GM23338 (cell line): ENCODE measurements at regions not wholly inside any gene's neighbourhood (a gene's known extent, or its start where the extent isn't known, plus 50 kb on each side); places are given as distances from the start of the nearest gene placed in this dataset.

Experiments used
- ATAC-seq: fragments of 200-7000 bp; cut with Tn5 transposase; 3 replicates; pipeline ENCODE4 v1.9.1; 2020
- DNase-seq: peaks from one replicate; pipeline ENCODE4 v3.0.0-alpha.2; 2015; ENCODE audit warnings: low spot score
- H2AFZ ChIP-seq: fragments of 200-600 bp; sonication (generic); 2 replicates; pipeline ENCODE4 v1.8.0; 2016; ENCODE audit warnings: antibody characterized with exemption, mild to moderate bottlenecking, moderate library complexity
- H3F3A ChIP-seq: fragments of 200-600 bp; sonication (generic); replicated peaks from 2 replicates; pipeline ENCODE4 v1.8.0; 2017; ENCODE audit warnings: antibody characterized with exemption, mixed run types, low read depth
- H3K27ac ChIP-seq: fragments of 200-600 bp; sonication (generic); 2 replicates; pipeline ENCODE4 v1.6.1; 2016; ENCODE audit warnings: low read depth
- H3K27me3 ChIP-seq: fragments of 200-600 bp; sonication (generic); 2 replicates; pipeline ENCODE4 v1.8.0; 2016; ENCODE audit warnings: mild to moderate bottlenecking, mixed run types, moderate library complexity; ENCODE audit not compliant: insufficient read depth
- H3K36me3 ChIP-seq: fragments of 200-600 bp; sonication (generic); 2 replicates; pipeline ENCODE4 v1.8.0; 2016; ENCODE audit warnings: mild to moderate bottlenecking; ENCODE audit not compliant: insufficient read depth
- H3K4me1 ChIP-seq: fragments of 200-600 bp; sonication (generic); 2 replicates; pipeline ENCODE4 v1.8.0; 2016; ENCODE audit warnings: mild to moderate bottlenecking, moderate library complexity; ENCODE audit not compliant: insufficient read depth
- H3K4me2 ChIP-seq: fragments of 200-600 bp; sonication (generic); 2 replicates; pipeline ENCODE4 v1.7.1; 2017; ENCODE audit warnings: mixed run types
- H3K4me3 ChIP-seq: fragments of 200-600 bp; sonication (generic); 2 replicates; pipeline ENCODE4 v1.6.1; 2016; ENCODE audit warnings: mixed run types
- H3K79me2 ChIP-seq: fragments of 200-600 bp; sonication (generic); replicated peaks from 2 replicates; pipeline ENCODE4 v1.8.0; 2017; ENCODE audit warnings: mild to moderate bottlenecking; ENCODE audit not compliant: insufficient read depth
- H3K9me2 ChIP-seq: fragments of 200-600 bp; sonication (generic); 2 replicates; pipeline ENCODE4 v1.8.0; 2017; ENCODE audit not compliant: insufficient read depth
- H4K20me1 ChIP-seq: fragments of 200-600 bp; sonication (generic); replicated peaks from 2 replicates; pipeline ENCODE4 v1.8.0; 2017; ENCODE audit warnings: mild to moderate bottlenecking; ENCODE audit not compliant: insufficient read depth
- H3K27ac Mint-ChIP-seq: 2 replicates; pipeline ENCODE4 v1.8.0; 2020; ENCODE audit warnings: inconsistent platforms, mild to moderate bottlenecking, moderate library complexity, mixed read lengths
- H3K27me3 Mint-ChIP-seq: 3 replicates; pipeline ENCODE4 v1.8.0; 2022; ENCODE audit warnings: low read depth, mild to moderate bottlenecking, moderate library complexity, mixed read lengths, inconsistent platforms; ENCODE audit not compliant: insufficient read depth, poor library complexity
- H3K36me3 Mint-ChIP-seq: 3 replicates; pipeline ENCODE4 v1.8.0; 2021; ENCODE audit warnings: low read depth, mild to moderate bottlenecking, inconsistent platforms, moderate library complexity, mixed read lengths
- H3K4me1 Mint-ChIP-seq: 3 replicates; pipeline ENCODE4 v1.8.0; 2020; ENCODE audit warnings: mild to moderate bottlenecking, inconsistent platforms, mixed read lengths
- H3K4me3 Mint-ChIP-seq: 3 replicates; pipeline ENCODE4 v1.8.0; 2021; ENCODE audit warnings: moderate library complexity, mild to moderate bottlenecking, inconsistent platforms, mixed read lengths
- H3K9me3 Mint-ChIP-seq: 3 replicates; pipeline ENCODE4 v1.8.0; 2020; ENCODE audit warnings: moderate library complexity, mild to moderate bottlenecking, inconsistent platforms, mixed read lengths
- CREB1 ChIP-seq: fragments of 250-450 bp; sonication (Bioruptor Pico); IDR thresholded peaks from 2 replicates; pipeline ENCODE4 v1.5.0; 2020; ENCODE audit warnings: low read depth, mild to moderate bottlenecking, moderate library complexity
- EZH2 ChIP-seq: fragments of 200-600 bp; sonication (generic); IDR thresholded peaks from one replicate; pipeline ENCODE4 v1.8.0; 2017; ENCODE audit warnings: antibody characterized with exemption, mild to moderate bottlenecking, low read depth; ENCODE audit not compliant: unreplicated experiment
- EZH2phosphoT487 ChIP-seq: fragments of 200-600 bp; sonication (generic); IDR thresholded peaks from one replicate; pipeline ENCODE4 v1.8.1; 2018; ENCODE audit warnings: antibody characterized with exemption; ENCODE audit not compliant: unreplicated experiment
- JUNB ChIP-seq: IDR thresholded peaks from one replicate; pipeline ENCODE4 v1.6.1; 2016; ENCODE audit warnings: antibody characterized with exemption; ENCODE audit not compliant: unreplicated experiment
- POLR2AphosphoS5 ChIP-seq: IDR thresholded peaks from 2 replicates; pipeline ENCODE4 v1.6.1; 2016; ENCODE audit warnings: antibody characterized with exemption, low read depth
- STAT1 ChIP-seq: IDR thresholded peaks from one replicate; pipeline ENCODE4 v1.6.1; 2016; ENCODE audit warnings: antibody characterized with exemption; ENCODE audit not compliant: unreplicated experiment
- ZNF114 ChIP-seq: fragments of 250-450 bp; sonication (Bioruptor Pico); IDR thresholded peaks from 2 replicates; pipeline ENCODE4 v1.5.0; 2020; ENCODE audit warnings: mild to moderate bottlenecking, moderate library complexity
- ZNF331 ChIP-seq: fragments of 250-450 bp; sonication (Bioruptor Pico); IDR thresholded peaks from 2 replicates; pipeline ENCODE4 v1.5.0; 2020; ENCODE audit warnings: low read depth, mild to moderate bottlenecking, moderate library complexity
- TF ChIP-seq, protein P1 (sequence below): IDR thresholded peaks from one replicate; pipeline ENCODE4 v1.6.1; 2018; ENCODE audit warnings: antibody characterized with exemption; ENCODE audit not compliant: unreplicated experiment
- TF ChIP-seq, protein P2 (sequence below): IDR thresholded peaks from 2 replicates; pipeline ENCODE4 v1.6.1; 2016; ENCODE audit warnings: antibody characterized with exemption
- TF ChIP-seq, protein P3 (sequence below): fragments of 250-450 bp; sonication (Bioruptor Pico); IDR thresholded peaks from 2 replicates; pipeline ENCODE4 v1.5.0; 2020; ENCODE audit warnings: mild to moderate bottlenecking, moderate library complexity

DNA sequence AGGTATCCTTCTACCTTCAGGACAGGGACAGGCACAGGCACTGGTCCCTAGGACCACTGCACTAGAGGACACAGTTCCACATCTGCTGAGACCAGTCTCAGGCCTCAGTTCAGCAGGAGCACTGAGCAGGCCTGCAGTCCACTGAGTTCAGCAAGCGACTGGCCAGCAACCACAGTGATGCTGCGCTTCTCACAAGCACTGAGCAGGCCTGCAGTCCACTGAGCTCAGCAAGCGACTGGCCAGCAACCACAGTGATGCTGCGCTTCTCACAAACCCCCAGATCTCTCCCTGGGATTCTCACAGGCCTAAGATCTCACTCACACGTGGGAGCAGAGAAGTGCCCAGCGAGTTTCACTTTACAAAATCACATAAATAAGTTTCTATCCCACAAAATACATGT is 140.6 kb downstream of the IRS2 start (continued):
- TF ChIP-seq, protein P1, sequence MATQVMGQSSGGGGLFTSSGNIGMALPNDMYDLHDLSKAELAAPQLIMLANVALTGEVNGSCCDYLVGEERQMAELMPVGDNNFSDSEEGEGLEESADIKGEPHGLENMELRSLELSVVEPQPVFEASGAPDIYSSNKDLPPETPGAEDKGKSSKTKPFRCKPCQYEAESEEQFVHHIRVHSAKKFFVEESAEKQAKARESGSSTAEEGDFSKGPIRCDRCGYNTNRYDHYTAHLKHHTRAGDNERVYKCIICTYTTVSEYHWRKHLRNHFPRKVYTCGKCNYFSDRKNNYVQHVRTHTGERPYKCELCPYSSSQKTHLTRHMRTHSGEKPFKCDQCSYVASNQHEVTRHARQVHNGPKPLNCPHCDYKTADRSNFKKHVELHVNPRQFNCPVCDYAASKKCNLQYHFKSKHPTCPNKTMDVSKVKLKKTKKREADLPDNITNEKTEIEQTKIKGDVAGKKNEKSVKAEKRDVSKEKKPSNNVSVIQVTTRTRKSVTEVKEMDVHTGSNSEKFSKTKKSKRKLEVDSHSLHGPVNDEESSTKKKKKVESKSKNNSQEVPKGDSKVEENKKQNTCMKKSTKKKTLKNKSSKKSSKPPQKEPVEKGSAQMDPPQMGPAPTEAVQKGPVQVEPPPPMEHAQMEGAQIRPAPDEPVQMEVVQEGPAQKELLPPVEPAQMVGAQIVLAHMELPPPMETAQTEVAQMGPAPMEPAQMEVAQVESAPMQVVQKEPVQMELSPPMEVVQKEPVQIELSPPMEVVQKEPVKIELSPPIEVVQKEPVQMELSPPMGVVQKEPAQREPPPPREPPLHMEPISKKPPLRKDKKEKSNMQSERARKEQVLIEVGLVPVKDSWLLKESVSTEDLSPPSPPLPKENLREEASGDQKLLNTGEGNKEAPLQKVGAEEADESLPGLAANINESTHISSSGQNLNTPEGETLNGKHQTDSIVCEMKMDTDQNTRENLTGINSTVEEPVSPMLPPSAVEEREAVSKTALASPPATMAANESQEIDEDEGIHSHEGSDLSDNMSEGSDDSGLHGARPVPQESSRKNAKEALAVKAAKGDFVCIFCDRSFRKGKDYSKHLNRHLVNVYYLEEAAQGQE: no peak
- TF ChIP-seq EZH2phosphoT487 (no peak), STAT1 (no peak), POLR2AphosphoS5 (no peak)

DNA sequence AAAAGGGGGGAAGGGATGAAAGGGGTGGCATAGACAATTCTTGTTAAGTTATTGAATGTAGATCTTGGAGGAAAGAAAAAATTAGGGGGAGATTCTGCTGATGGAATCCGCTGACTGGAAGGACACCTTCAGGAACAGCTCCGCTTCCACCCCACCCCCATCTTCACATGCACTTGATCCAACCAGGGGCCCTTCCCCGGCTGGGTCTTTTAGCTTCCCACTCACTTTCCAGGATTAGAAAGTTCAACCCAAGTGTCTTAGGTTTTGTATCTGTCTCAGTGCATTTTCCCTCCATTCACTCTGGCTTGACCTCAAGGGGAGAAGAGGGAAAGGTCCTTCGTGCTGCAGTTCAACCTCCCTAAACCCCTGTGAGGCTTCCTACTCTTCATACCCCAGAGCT is 141.4 kb downstream of the IRS2 start:
- no peak overlapping the region for H3K27ac ChIP-seq
- TF ChIP-seq EZH2phosphoT487: no peak
- TF ChIP-seq, protein P2, sequence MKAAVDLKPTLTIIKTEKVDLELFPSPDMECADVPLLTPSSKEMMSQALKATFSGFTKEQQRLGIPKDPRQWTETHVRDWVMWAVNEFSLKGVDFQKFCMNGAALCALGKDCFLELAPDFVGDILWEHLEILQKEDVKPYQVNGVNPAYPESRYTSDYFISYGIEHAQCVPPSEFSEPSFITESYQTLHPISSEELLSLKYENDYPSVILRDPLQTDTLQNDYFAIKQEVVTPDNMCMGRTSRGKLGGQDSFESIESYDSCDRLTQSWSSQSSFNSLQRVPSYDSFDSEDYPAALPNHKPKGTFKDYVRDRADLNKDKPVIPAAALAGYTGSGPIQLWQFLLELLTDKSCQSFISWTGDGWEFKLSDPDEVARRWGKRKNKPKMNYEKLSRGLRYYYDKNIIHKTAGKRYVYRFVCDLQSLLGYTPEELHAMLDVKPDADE: no peak
- TF ChIP-seq, protein P1: no peak
- TF ChIP-seq, protein P3, sequence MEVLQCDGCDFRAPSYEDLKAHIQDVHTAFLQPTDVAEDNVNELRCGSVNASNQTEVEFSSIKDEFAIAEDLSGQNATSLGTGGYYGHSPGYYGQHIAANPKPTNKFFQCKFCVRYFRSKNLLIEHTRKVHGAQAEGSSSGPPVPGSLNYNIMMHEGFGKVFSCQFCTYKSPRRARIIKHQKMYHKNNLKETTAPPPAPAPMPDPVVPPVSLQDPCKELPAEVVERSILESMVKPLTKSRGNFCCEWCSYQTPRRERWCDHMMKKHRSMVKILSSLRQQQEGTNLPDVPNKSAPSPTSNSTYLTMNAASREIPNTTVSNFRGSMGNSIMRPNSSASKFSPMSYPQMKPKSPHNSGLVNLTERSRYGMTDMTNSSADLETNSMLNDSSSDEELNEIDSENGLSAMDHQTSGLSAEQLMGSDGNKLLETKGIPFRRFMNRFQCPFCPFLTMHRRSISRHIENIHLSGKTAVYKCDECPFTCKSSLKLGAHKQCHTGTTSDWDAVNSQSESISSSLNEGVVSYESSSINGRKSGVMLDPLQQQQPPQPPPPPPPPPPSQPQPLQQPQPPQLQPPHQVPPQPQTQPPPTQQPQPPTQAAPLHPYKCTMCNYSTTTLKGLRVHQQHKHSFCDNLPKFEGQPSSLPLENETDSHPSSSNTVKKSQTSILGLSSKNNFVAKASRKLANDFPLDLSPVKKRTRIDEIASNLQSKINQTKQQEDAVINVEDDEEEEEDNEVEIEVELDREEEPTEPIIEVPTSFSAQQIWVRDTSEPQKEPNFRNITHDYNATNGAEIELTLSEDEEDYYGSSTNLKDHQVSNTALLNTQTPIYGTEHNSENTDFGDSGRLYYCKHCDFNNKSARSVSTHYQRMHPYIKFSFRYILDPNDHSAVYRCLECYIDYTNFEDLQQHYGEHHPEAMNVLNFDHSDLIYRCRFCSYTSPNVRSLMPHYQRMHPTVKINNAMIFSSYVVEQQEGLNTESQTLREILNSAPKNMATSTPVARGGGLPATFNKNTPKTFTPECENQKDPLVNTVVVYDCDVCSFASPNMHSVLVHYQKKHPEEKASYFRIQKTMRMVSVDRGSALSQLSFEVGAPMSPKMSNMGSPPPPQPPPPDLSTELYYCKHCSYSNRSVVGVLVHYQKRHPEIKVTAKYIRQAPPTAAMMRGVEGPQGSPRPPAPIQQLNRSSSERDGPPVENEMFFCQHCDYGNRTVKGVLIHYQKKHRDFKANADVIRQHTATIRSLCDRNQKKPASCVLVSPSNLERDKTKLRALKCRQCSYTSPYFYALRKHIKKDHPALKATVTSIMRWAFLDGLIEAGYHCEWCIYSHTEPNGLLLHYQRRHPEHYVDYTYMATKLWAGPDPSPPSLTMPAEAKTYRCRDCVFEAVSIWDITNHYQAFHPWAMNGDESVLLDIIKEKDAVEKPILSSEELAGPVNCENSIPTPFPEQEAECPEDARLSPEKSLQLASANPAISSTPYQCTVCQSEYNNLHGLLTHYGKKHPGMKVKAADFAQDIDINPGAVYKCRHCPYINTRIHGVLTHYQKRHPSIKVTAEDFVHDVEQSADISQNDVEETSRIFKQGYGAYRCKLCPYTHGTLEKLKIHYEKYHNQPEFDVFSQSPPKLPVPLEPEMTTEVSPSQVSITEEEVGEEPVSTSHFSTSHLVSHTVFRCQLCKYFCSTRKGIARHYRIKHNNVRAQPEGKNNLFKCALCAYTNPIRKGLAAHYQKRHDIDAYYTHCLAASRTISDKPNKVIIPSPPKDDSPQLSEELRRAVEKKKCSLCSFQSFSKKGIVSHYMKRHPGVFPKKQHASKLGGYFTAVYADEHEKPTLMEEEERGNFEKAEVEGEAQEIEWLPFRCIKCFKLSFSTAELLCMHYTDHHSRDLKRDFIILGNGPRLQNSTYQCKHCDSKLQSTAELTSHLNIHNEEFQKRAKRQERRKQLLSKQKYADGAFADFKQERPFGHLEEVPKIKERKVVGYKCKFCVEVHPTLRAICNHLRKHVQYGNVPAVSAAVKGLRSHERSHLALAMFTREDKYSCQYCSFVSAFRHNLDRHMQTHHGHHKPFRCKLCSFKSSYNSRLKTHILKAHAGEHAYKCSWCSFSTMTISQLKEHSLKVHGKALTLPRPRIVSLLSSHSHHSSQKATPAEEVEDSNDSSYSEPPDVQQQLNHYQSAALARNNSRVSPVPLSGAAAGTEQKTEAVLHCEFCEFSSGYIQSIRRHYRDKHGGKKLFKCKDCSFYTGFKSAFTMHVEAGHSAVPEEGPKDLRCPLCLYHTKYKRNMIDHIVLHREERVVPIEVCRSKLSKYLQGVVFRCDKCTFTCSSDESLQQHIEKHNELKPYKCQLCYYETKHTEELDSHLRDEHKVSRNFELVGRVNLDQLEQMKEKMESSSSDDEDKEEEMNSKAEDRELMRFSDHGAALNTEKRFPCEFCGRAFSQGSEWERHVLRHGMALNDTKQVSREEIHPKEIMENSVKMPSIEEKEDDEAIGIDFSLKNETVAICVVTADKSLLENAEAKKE (CRISPR knock-in tag): no peak
- no peak for TF ChIP-seq ZNF331 (CRISPR knock-in tag)
- TF ChIP-seq JUNB: no peak
- no peak for TF ChIP-seq CREB1 (CRISPR knock-in tag)
- TF ChIP-seq POLR2AphosphoS5: no peak
- TF ChIP-seq ZNF114 (CRISPR knock-in tag): no peak
- no peak for TF ChIP-seq EZH2

More for the DNA sequence above, 141.4 kb downstream of the IRS2 start:
- Histone ChIP-seq H3K27me3 (no peaks in the 10 kb centered on the region), H4K20me1 (no peaks in the 10 kb centered on the region), H3K9me2 (no peaks in the 10 kb centered on the region), H3K4me2 (no peak overlapping the region), H3K36me3 (no peaks in the 10 kb centered on the region), H3K4me1 (no peaks in the 10 kb centered on the region), H3K4me3 (no peak overlapping the region), H2AFZ (no peak overlapping the region), H3K79me2 (no peaks in the 10 kb centered on the region), H3F3A (no peaks in the 10 kb centered on the region)
- Mint-ChIP-seq H3K9me3 (peaks cover 19% of the 10 kb centered on the region), H3K27me3 (peaks cover 2% of the 10 kb centered on the region), H3K27ac (no peak overlapping the region), H3K36me3 (peaks cover 11% of the 10 kb centered on the region), H3K4me3 (no peak overlapping the region), H3K4me1 (no peaks in the 10 kb centered on the region)
- ATAC-seq (no peak), DNase-seq (no peak)
